ENCODE measurements at regions not wholly inside any gene's neighbourhood (a gene's known extent, or its start where the extent isn't known, plus 50 kb on each side); places are given as distances from the start of the nearest gene placed in this dataset. TPM values are rescaled to one million over a fixed set of nuclear protein-coding genes. Genes with fewer than 3 reads are reported as not detected.

DNA sequence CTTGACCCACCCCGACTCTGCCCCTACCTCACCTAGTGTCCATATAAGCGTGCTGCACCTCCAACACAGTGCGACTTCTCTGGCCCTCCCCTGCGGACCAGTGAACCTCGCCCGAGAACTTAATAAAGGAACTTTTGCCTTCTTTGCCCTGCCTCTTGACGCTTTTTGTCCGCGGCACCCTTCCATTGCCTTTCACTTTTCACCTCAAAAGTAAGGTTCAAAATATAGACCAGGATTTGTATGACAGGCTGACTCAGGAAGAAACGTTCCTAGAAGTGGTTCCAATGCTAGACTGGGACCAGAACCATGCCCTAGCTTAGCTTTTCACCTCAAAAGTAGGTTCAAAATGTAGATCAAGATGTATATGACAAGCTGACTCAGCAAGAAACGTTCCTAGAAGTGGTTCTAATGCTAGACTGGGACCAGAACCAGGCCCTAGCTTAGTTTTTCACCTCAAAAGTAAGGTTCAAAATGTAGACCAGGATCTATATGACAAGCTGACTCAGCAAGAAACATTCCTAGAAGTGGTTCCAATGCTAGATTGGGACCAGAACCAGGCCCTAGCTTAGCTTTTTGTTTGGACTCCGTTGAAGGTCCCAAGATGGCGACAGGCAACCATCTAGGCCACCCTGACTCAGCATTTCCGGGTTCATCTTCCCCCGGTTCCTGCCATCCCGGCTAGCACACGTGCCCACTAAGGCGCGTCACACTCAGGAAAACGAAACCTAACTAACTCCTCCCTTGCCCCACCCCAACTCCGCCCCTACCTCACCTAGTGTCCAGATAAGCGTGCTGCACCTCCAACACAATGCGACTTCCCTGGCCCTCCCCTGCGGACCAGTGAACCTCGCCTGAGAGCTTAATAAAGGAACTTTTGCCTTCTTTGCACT, 51.0 kb upstream of the TMEM97 start:
- Histone ChIP-seq H3K4me3 (no peak overlapping the region), H3K36me3 (no peaks in the 10 kb centered on the region), H3K27me3 (no peaks in the 10 kb centered on the region), H3K27ac (no peak overlapping the region), H3K4me1 (ENCODE audit: insufficient read depth) (no peaks in the 10 kb centered on the region), H3K9me3 (no peaks in the 10 kb centered on the region)
- intact Hi-C loops (cut with DNase I), result no loop called here
- WGBS, 3 donors, result 90 to 94% (median 93%) methylated on average over 25 of the region's 25 CpGs
- no peak for DNase-seq
- TF ChIP-seq, protein P1, sequence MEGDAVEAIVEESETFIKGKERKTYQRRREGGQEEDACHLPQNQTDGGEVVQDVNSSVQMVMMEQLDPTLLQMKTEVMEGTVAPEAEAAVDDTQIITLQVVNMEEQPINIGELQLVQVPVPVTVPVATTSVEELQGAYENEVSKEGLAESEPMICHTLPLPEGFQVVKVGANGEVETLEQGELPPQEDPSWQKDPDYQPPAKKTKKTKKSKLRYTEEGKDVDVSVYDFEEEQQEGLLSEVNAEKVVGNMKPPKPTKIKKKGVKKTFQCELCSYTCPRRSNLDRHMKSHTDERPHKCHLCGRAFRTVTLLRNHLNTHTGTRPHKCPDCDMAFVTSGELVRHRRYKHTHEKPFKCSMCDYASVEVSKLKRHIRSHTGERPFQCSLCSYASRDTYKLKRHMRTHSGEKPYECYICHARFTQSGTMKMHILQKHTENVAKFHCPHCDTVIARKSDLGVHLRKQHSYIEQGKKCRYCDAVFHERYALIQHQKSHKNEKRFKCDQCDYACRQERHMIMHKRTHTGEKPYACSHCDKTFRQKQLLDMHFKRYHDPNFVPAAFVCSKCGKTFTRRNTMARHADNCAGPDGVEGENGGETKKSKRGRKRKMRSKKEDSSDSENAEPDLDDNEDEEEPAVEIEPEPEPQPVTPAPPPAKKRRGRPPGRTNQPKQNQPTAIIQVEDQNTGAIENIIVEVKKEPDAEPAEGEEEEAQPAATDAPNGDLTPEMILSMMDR (IDR thresholded peaks at IDR 0.05), result no peak
- TF ChIP-seq POLR2A (IDR thresholded peaks at IDR 0.05) (no peak), EP300 (IDR thresholded peaks at IDR 0.05) (no peak)

GRCh38 chr17:28268610-28269313, 50.2 kb upstream of the TMEM97 start:
- Histone ChIP-seq H3K4me1 (ENCODE audit: insufficient read depth) (no peaks in the 10 kb centered on the region), H3K27me3 (no peaks in the 10 kb centered on the region), H3K36me3 (no peaks in the 10 kb centered on the region), H3K9me3 (no peaks in the 10 kb centered on the region), H3K4me3 (no peak overlapping the region), H3K27ac (no peak overlapping the region)
- intact Hi-C loops (cut with DNase I), result no loop called here
- no peak for DNase-seq
- TF ChIP-seq POLR2A (IDR thresholded peaks at IDR 0.05) (no peak), EP300 (IDR thresholded peaks at IDR 0.05) (no peak)
- TF ChIP-seq, protein P1 (IDR thresholded peaks at IDR 0.05), result no peak
- 80 to 82% (median 80%) methylated on average over 10 of the region's 10 CpGs for WGBS, 3 donors

Small RNAs in the stretch of these regions (small RNA-seq; reads per million reads assigned to genes)
- not detected for gene AC061975.2

Measured in ovary (tissue), 7 donors.